ENCODE measurements at regions not wholly inside any gene's neighbourhood (a gene's known extent, or its start where the extent isn't known, plus 50 kb on each side); places are given as distances from the start of the nearest gene placed in this dataset.

- H3K27ac Mint-ChIP-seq = no peak overlapping the region
Observed at GRCh38 chr17:14910916-14911315, 354.2 kb downstream of the PMP22 start.

GRCh38 chr17:14904386-14904785, 360.7 kb downstream of the PMP22 start:
- Mint-ChIP-seq H3K27ac (no peak overlapping the region), H3K4me3 (no peak overlapping the region), H3K9me3 (no peaks in the 10 kb centered on the region), H3K27me3 (ENCODE audit: low read depth) (no peaks in the 10 kb centered on the region), H3K36me3 (ENCODE audit: low read depth) (no peaks in the 10 kb centered on the region), H3K4me1 (ENCODE audit: low read depth) (no peaks in the 10 kb centered on the region)
- DNase-seq (ENCODE audit: low spot score) = no peak

More at GRCh38 chr17:14910916-14911315, 354.2 kb downstream of the PMP22 start:
- Mint-ChIP-seq H3K9me3 (peaks cover 7% of the 10 kb centered on the region), H3K36me3 (ENCODE audit: low read depth) (no peaks in the 10 kb centered on the region), H3K27me3 (ENCODE audit: low read depth) (no peaks in the 10 kb centered on the region), H3K4me1 (ENCODE audit: low read depth) (peaks cover 2% of the 10 kb centered on the region), H3K4me3 (no peak overlapping the region)
- DNase-seq (ENCODE audit: low spot score) = no peak

GRCh38 chr17:14903854-14904253, 361.3 kb downstream of the PMP22 start:
- Mint-ChIP-seq H3K4me1 (ENCODE audit: low read depth) (no peaks in the 10 kb centered on the region), H3K36me3 (ENCODE audit: low read depth) (no peaks in the 10 kb centered on the region), H3K27ac (no peak overlapping the region), H3K9me3 (no peaks in the 10 kb centered on the region), H3K4me3 (no peak overlapping the region), H3K27me3 (ENCODE audit: low read depth) (no peaks in the 10 kb centered on the region)
- no peak for DNase-seq (ENCODE audit: low spot score)

- Mint-ChIP-seq H3K36me3 (ENCODE audit: low read depth) (no peaks in the 10 kb centered on the region), H3K9me3 (no peaks in the 10 kb centered on the region), H3K4me3 (no peak overlapping the region), H3K27me3 (ENCODE audit: low read depth) (no peaks in the 10 kb centered on the region), H3K4me1 (ENCODE audit: low read depth) (no peaks in the 10 kb centered on the region), H3K27ac (no peak overlapping the region)
- no peak for DNase-seq (ENCODE audit: low spot score)
Observed at GRCh38 chr17:14902803-14903202, 362.3 kb downstream of the PMP22 start.

- Mint-ChIP-seq H3K27me3 (ENCODE audit: low read depth) (no peaks in the 10 kb centered on the region), H3K9me3 (no peaks in the 10 kb centered on the region), H3K27ac (no peak overlapping the region), H3K4me1 (ENCODE audit: low read depth) (no peaks in the 10 kb centered on the region), H3K36me3 (ENCODE audit: low read depth) (no peaks in the 10 kb centered on the region), H3K4me3 (no peak overlapping the region)
- DNase-seq (ENCODE audit: low spot score) = no peak
Observed at GRCh38 chr17:14902297-14902696, 362.8 kb downstream of the PMP22 start.

GRCh38 chr17:14901376-14901775, 363.8 kb downstream of the PMP22 start:
- no peaks in the 10 kb centered on the region for H3K4me1 Mint-ChIP-seq (ENCODE audit: low read depth)
- H3K36me3 Mint-ChIP-seq (ENCODE audit: low read depth) = no peaks in the 10 kb centered on the region
- no peak overlapping the region for H3K4me3 Mint-ChIP-seq
- H3K27me3 Mint-ChIP-seq (ENCODE audit: low read depth) = no peaks in the 10 kb centered on the region
- no peaks in the 10 kb centered on the region for H3K9me3 Mint-ChIP-seq
- DNase-seq (ENCODE audit: low spot score) = no peak
- H3K27ac Mint-ChIP-seq = no peak overlapping the region

GRCh38 chr17:14886200-14886739, 378.9 kb downstream of the PMP22 start:
- Mint-ChIP-seq H3K27ac (no peak overlapping the region), H3K4me3 (no peak overlapping the region), H3K36me3 (ENCODE audit: low read depth) (no peaks in the 10 kb centered on the region), H3K27me3 (ENCODE audit: low read depth) (no peaks in the 10 kb centered on the region), H3K9me3 (peaks cover 20% of the 10 kb centered on the region), H3K4me1 (ENCODE audit: low read depth) (no peaks in the 10 kb centered on the region)
- no peak for DNase-seq (ENCODE audit: low spot score)

GRCh38 chr17:14882131-14882530, 383.0 kb downstream of the PMP22 start:
- Mint-ChIP-seq H3K4me1 (ENCODE audit: low read depth) (no peaks in the 10 kb centered on the region), H3K27me3 (ENCODE audit: low read depth) (no peaks in the 10 kb centered on the region), H3K36me3 (ENCODE audit: low read depth) (no peaks in the 10 kb centered on the region), H3K4me3 (no peak overlapping the region), H3K9me3 (peaks cover 14% of the 10 kb centered on the region), H3K27ac (no peak overlapping the region)
- DNase-seq (ENCODE audit: low spot score) = no peak

GRCh38 chr17:14875557-14876412, 389.3 kb downstream of the PMP22 start:
- Mint-ChIP-seq H3K4me3 (no peak overlapping the region), H3K27ac (no peak overlapping the region), H3K9me3 (no peaks in the 10 kb centered on the region), H3K27me3 (ENCODE audit: low read depth) (no peaks in the 10 kb centered on the region), H3K36me3 (ENCODE audit: low read depth) (no peaks in the 10 kb centered on the region), H3K4me1 (ENCODE audit: low read depth) (no peaks in the 10 kb centered on the region)
- DNase-seq (ENCODE audit: low spot score) = no peak

GRCh38 chr17:14873996-14874395, 391.1 kb downstream of the PMP22 start:
- Mint-ChIP-seq H3K27me3 (ENCODE audit: low read depth) (no peaks in the 10 kb centered on the region), H3K4me1 (ENCODE audit: low read depth) (no peaks in the 10 kb centered on the region)

GRCh38 chr17:14873540-14873939, 391.6 kb downstream of the PMP22 start:
- no peak overlapping the region for H3K4me3 Mint-ChIP-seq
- H3K27ac Mint-ChIP-seq = no peak overlapping the region
- no peaks in the 10 kb centered on the region for H3K27me3 Mint-ChIP-seq (ENCODE audit: low read depth)
- no peaks in the 10 kb centered on the region for H3K36me3 Mint-ChIP-seq (ENCODE audit: low read depth)
- H3K4me1 Mint-ChIP-seq (ENCODE audit: low read depth) = no peaks in the 10 kb centered on the region
- no peaks in the 10 kb centered on the region for H3K9me3 Mint-ChIP-seq
- DNase-seq (ENCODE audit: low spot score) = no peak

More at GRCh38 chr17:14873996-14874395, 391.1 kb downstream of the PMP22 start:
- H3K36me3 Mint-ChIP-seq (ENCODE audit: low read depth) = no peaks in the 10 kb centered on the region
- no peak overlapping the region for H3K27ac Mint-ChIP-seq
- no peak for DNase-seq (ENCODE audit: low spot score)
- H3K9me3 Mint-ChIP-seq = no peaks in the 10 kb centered on the region
- H3K4me3 Mint-ChIP-seq = no peak overlapping the region

- no peaks in the 10 kb centered on the region for H3K9me3 Mint-ChIP-seq
- H3K27me3 Mint-ChIP-seq (ENCODE audit: low read depth) = no peaks in the 10 kb centered on the region
Observed at GRCh38 chr17:14871921-14872320, 393.2 kb downstream of the PMP22 start.

GRCh38 chr17:14866266-14866665, 398.9 kb downstream of the PMP22 start:
- Mint-ChIP-seq H3K27ac (no peak overlapping the region), H3K36me3 (ENCODE audit: low read depth) (no peaks in the 10 kb centered on the region), H3K9me3 (no peaks in the 10 kb centered on the region), H3K4me3 (no peak overlapping the region), H3K4me1 (ENCODE audit: low read depth) (no peaks in the 10 kb centered on the region), H3K27me3 (ENCODE audit: low read depth) (no peaks in the 10 kb centered on the region)
- DNase-seq (ENCODE audit: low spot score) = no peak

More at GRCh38 chr17:14871921-14872320, 393.2 kb downstream of the PMP22 start:
- DNase-seq (ENCODE audit: low spot score) = no peak
- no peaks in the 10 kb centered on the region for H3K36me3 Mint-ChIP-seq (ENCODE audit: low read depth)
- H3K27ac Mint-ChIP-seq = no peak overlapping the region
- H3K4me1 Mint-ChIP-seq (ENCODE audit: low read depth) = no peaks in the 10 kb centered on the region
- no peak overlapping the region for H3K4me3 Mint-ChIP-seq

GRCh38 chr17:14864127-14864526, 401.0 kb downstream of the PMP22 start:
- no peak overlapping the region for H3K27ac Mint-ChIP-seq
- no peaks in the 10 kb centered on the region for H3K4me1 Mint-ChIP-seq (ENCODE audit: low read depth)
- no peak for DNase-seq (ENCODE audit: low spot score)
- no peaks in the 10 kb centered on the region for H3K36me3 Mint-ChIP-seq (ENCODE audit: low read depth)
- H3K4me3 Mint-ChIP-seq = no peak overlapping the region
- H3K9me3 Mint-ChIP-seq = no peaks in the 10 kb centered on the region
- no peaks in the 10 kb centered on the region for H3K27me3 Mint-ChIP-seq (ENCODE audit: low read depth)

Data from T-helper 2 cell treated with Interferon-gamma antibody and Interleukin-4, amounts not matched to agents 5 μg/mL and 100 μg/mL, for 36 hours (primary cell).